ENCODE measurements at regions not wholly inside any gene's neighbourhood (a gene's known extent, or its start where the extent isn't known, plus 50 kb on each side); places are given as distances from the start of the nearest gene placed in this dataset.

- TF ChIP-seq YY1 (IDR thresholded peaks at IDR 0.05; ENCODE audit: borderline replicate concordance in 1 of 3, control insufficient read depth in 1 of 3, extremely low read depth in 1 of 3, insufficient read depth in 3 of 3, insufficient read length in 1 of 3, insufficient replicate concordance in 2 of 3, low read depth in 1 of 3, low read length in 2 of 3) (no peak), SOX6 (IDR thresholded peaks at IDR 0.05) (no peak), POLR2G (IDR thresholded peaks at IDR 0.05; ENCODE audit: low read depth, low read length) (no peak), NR1H2 (CRISPR knock-in tag; IDR thresholded peaks at IDR 0.05) (no peak)
Observed at GRCh38 chr13:68816715-68817114, 1290.9 kb upstream of the ATXN8OS start.

Measured in K562 (cell line).